GM23248 (cell line): ENCODE measurements at regions not wholly inside any gene's neighbourhood (a gene's known extent, or its start where the extent isn't known, plus 50 kb on each side); places are given as distances from the start of the nearest gene placed in this dataset.

Source experiments
- EZH2 ChIP-seq: fragments of 200-600 bp; sonication (generic); IDR thresholded peaks from 2 replicates; pipeline ENCODE4 v1.6.1; 2018; ENCODE audit warnings: antibody characterized with exemption, mild to moderate bottlenecking; ENCODE audit not compliant: insufficient read depth, poor library complexity, severe bottlenecking
- EZH2phosphoT487 ChIP-seq: fragments of 200-600 bp; sonication (generic); IDR thresholded peaks from 2 replicates; pipeline ENCODE4 v1.6.1; 2018; ENCODE audit warnings: antibody characterized with exemption, moderate library complexity, mild to moderate bottlenecking, low read depth; ENCODE audit not compliant: insufficient read depth

- TF ChIP-seq EZH2phosphoT487 (no peak), EZH2 (no peak)
Measured at GRCh38 chr10:113301342-113301984, 251.4 kb upstream of the HABP2 start.
